Left renal cortex interstitium (tissue), 4 donors: ENCODE measurements at regions not wholly inside any gene's neighbourhood (a gene's known extent, or its start where the extent isn't known, plus 50 kb on each side); places are given as distances from the start of the nearest gene placed in this dataset.
"Not testable (repeated sequence)": the region's sequence is repeated elsewhere in the genome, so short reads cannot be mapped to it uniquely, and the experiment has no call there.

ENCODE experiments used
- DNase-seq, 4 donors: peaks; one replicate each; pipeline ENCODE4 v3.0.0-alpha.2; 2013; ENCODE audit warnings: low read depth in 4 of 4, low spot score in 2 of 4, missing footprints in 1 of 4

DNA sequence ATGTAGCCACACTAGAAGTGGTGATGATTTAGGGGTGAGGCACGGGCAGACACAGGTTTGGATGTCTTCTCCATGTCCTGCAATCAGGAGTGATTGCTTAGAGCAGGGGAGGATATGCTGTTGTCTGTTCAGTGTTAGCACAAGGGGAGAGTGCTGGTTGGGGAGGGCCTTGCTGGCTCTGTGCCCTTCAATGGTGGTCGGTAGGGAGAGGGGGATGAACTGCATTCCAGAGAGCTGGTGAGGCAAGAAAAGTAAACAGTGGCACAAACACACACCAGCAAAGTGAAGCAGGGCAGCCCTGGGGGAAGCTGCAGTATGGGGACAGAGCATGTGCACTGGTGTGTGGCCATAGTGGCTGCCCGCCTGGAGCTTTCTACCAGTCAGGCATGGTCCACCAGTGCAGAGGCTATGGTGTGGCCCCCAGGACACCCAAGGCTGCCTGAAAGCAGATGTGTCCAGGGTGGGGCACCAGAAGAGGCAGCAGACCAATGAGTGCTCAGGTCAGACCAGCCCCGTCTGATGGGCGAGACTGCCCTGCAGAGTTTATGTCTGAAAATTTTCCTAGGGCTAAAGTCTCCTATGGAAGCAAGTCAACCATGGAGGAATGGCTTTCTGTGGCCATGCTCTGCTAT is 1676.9 kb downstream of the PCDH9 start:
- peak in 1 of 4 donors; percentile 13 for DNase-seq

- no peak for DNase-seq
Measured at GRCh38 chr13:65551208-65551607, 1678.9 kb downstream of the PCDH9 start.

- DNase-seq = no peak
Measured at GRCh38 chr13:65540175-65540574, 1690.0 kb downstream of the PCDH9 start.

DNA sequence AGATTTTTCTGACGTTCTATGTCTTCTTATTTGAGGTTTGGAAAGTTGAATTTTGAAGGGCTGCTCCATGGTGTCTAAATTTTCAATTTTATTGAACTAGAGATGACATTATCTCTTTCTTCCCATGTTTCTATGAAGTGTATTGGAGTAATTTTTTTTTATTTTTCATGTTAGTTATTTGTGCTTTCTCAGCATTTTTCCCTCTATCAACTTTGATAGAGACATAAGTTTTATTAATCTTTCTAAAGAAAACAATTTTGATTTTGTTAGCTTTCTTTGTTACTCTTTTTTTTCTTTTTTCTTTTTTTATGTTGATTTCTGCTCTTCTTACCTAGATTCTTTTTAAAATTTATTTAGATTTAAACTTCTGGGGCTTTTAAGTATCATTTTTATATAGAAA is 1694.8 kb downstream of the PCDH9 start:
- DNase-seq = no peak

DNA sequence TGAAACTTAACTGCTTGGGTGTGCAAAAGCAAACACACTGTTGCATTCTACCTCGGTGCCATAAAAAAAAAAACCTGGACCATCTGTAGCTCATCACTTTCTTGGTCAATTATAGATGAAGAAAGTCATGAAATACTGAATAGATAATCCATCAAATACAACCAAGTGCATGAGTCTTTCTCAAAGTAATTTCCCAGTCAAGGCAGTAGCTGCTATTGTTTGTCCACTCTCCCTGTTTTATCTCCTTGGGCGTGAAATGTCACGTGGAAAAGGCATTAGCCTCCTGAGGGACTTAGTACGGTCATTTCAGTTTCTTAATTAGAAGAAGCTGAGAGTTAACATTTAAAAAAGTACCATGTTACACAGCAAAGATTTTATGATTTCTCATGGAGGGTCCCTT is 1697.9 kb downstream of the PCDH9 start:
- no peak for DNase-seq

DNA sequence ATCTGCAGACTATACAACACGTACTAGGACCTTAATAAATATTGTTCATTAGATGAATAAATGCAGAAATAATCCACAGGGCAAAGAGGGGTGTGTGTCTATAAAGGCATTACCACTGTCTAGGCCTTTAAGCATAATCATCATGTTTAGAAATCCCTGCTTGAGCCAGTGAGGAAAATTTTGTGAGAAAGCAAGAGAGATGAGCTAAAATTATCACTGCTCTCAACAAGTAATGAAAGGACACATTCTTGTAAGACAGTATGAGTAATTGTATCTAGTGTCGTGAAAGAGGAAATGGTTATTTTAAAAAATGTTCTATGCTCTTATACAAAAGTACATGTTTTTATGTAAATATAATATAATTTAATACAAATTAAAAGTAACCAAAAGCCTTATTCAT is 1699.4 kb downstream of the PCDH9 start:
- DNase-seq = no peak

GRCh38 chr13:65529541-65529940 is 1700.6 kb downstream of the PCDH9 start:
- no peak for DNase-seq

- DNase-seq = no peak
Measured at GRCh38 chr13:65508745-65509144, 1721.4 kb downstream of the PCDH9 start.

GRCh38 chr13:65508338-65508737 is 1721.8 kb downstream of the PCDH9 start:
- DNase-seq = no peak

GRCh38 chr13:65505941-65506340 is 1724.2 kb downstream of the PCDH9 start:
- DNase-seq = no peak

DNA sequence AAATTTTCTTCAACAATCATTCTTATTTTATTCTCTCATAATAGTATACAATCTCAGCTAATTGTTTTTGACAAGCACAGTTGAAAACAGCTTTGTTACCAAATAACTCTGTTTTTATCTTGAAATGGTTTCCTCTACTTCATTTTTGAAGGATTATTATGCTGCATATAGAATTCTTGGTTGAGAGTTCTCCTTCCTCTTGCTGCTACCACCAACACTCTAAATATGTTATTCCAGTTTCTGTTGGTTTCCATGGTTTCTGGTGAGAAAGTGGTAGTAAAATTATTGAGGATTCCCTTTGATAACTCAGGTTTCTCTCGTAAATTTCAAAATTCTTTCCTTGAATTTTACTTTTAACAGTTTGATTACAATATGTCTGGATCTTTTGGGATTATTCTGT is 1725.9 kb downstream of the PCDH9 start:
- DNase-seq = no peak

DNA sequence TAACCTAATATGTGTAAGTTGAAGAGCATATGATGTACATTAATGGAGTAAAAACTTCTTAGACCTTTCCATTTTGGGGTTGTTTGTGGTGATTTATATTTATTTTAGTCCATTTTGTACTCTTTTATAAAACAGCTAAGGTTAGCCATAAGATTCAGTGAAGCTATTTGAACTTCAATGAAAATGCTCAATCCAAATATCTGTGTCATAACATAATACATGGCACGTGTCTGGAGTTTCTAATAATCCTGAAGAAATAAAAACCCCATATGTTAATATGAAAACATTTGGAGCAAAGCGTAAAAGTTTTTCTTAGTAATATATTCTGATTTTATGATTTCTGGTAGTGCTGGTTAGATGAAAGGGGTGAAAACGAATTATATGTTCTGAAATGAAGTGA is 1729.7 kb downstream of the PCDH9 start:
- DNase-seq = no peak

DNA sequence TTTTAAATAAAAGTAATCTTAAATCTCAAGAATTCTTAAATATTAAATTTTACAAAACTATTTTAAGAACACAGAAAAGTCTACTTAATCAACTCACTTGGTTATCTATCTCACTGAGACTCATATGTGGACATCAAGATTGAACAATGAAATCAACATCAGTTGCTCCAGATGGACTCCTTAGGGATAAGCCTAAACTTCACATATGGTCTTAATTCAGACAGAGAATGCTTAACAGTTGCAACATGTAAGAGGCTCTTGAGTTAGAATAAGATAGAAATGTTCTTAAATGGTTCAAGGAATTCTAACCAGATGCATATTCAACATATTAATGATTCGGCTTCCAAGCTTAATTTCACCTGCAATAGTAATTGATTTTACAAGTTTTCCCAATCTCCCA is 1730.9 kb downstream of the PCDH9 start:
- no peak for DNase-seq

DNA sequence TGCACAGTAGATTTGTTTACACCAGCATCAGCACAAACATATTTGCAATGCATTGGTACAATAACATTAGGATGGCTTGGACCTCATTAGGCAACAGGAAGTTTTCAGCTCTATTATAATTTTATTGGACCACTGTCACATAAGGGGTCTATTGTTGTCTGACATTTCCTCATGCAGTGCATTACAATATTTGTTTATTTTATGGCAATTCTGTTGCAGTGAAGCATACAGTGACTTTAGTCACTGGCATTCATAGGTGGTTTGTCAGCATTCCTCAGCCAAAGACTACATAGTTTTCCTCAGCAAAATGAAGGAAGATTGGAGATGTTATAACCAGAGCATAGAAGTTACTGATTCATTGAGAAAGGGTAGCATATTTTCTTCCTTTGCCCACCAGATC is 1732.9 kb downstream of the PCDH9 start:
- no peak for DNase-seq

- DNase-seq = not testable (repeated sequence)
Measured at GRCh38 chr13:65490725-65491124, 1739.4 kb downstream of the PCDH9 start.

- no peak for DNase-seq
Measured at GRCh38 chr13:65488606-65489005, 1741.5 kb downstream of the PCDH9 start.

GRCh38 chr13:65479692-65480091 is 1750.4 kb downstream of the PCDH9 start:
- no peak for DNase-seq

- no peak for DNase-seq
Measured at GRCh38 chr13:65473196-65473595, 1756.9 kb downstream of the PCDH9 start.

DNA sequence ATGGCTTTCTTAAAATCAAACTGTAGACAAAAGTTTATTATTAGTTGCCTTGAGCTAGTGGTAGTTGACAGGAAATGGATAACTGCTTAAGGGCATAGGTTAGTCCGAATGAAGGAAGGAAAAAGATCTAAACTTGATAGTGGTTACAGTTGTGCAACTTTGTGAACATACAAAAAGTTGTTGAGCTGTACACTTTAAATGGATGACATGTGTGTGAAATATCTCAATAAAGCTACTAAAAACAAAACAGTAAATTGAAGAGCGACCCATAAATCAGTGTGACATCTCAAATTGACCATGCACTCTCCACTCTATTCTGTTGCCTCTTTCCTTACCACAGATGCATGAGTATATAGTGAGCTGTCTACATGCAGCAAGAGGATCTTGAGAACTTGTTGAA is 1757.8 kb downstream of the PCDH9 start:
- no peak for DNase-seq

GRCh38 chr13:65470781-65471180 is 1759.4 kb downstream of the PCDH9 start:
- DNase-seq = no peak

GRCh38 chr13:65468628-65469027 is 1761.5 kb downstream of the PCDH9 start:
- no peak for DNase-seq

GRCh38 chr13:65461590-65461989 is 1768.5 kb downstream of the PCDH9 start:
- no peak for DNase-seq

- no peak for DNase-seq
Measured at GRCh38 chr13:65460136-65460535, 1770.0 kb downstream of the PCDH9 start.
